ENCODE measurements at regions not wholly inside any gene's neighbourhood (a gene's known extent, or its start where the extent isn't known, plus 50 kb on each side); places are given as distances from the start of the nearest gene placed in this dataset.

DNA sequence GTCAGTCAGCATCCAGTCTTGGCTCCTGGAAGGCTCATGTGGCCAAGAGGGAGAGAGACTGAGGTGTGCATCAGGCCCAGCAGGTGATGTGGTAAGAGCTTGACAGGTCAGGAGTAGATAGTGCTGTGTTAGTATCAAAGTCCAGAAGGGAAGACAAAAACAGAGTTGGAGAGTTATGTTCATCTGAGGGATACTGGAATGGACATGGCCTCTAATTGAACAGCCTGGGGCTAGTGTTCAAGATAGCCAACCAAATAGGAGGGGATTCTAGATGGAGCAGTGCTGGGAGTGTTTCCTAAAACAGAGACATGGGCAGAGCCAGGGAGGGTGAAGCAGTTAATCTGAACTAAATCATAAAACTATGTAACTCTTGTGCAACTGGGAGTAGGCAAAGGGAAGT, 120.7 kb upstream of the MARK1 start:
- H3K27me3 ChIP-seq (ENCODE audit: control insufficient read depth in 2 of 2, insufficient read depth in 2 of 2, low read length in 2 of 2) = peaks cover 2 to 8% of the 10 kb centered on the region in 2 experiments; a peak in 2 of 5 replicates
- ATAC-seq = no peak

More for the DNA sequence above, 120.7 kb upstream of the MARK1 start:
- H3K9me1 ChIP-seq (ENCODE audit: control insufficient read depth, insufficient read depth, low read length) = no peaks in the 10 kb centered on the region
- no TSS peak for BruUV-seq (replicated peaks)
- CTCF ChIA-PET (ENCODE audit: low intra/inter-chr PET ratio) = no interaction called here
- H3K4me3 ChIP-seq = no peak overlapping the region
- peaks cover 0 to under 1% of the 10 kb centered on the region in 2 experiments; a peak in 1 of 5 replicates for H3K4me1 ChIP-seq (replicated peaks in 1 of 2; ENCODE audit: control insufficient read depth in 2 of 2, insufficient read depth in 2 of 2, low read length in 2 of 2)
- POLR2A ChIA-PET = interaction anchor here (0.8 kb wide), 1 partner anchor 13 kb away, joined by 3 read pairs; no protein-coding TSS in a partner anchor
- no peaks in the 10 kb centered on the region for H4K20me1 ChIP-seq (replicated peaks; ENCODE audit: control insufficient read depth, insufficient read depth, low read length)
- H3K36me3 ChIP-seq (ENCODE audit: control insufficient read depth, insufficient read depth, low read length) = no peaks in the 10 kb centered on the region
- H3K79me2 ChIP-seq (ENCODE audit: control insufficient read depth, insufficient read depth, low read length) = no peaks in the 10 kb centered on the region
- H2AFZ ChIP-seq (ENCODE audit: low read depth, low read length) = no peak overlapping the region
- H3K27ac ChIP-seq (ENCODE audit: extremely low read depth, low read depth, low read length) = no peak overlapping the region
- in situ Hi-C loops (cut with MboI) = no loop called here
- FAIRE-seq = no peak
- no peak overlapping the region for H3K4me2 ChIP-seq (ENCODE audit: insufficient read depth, low read length)
- H3K9ac ChIP-seq (ENCODE audit: insufficient read depth in 1 of 2, low read depth in 2 of 2, low read length in 2 of 2) = no peak overlapping the region
- intact Hi-C loops (cut with micrococcal nuclease) = no loop called here
- TF ChIP-seq THRAP3 (IDR thresholded peaks at IDR 0.05; ENCODE audit: borderline replicate concordance) (no peak), COPS2 (conservative IDR thresholded peaks at IDR 0.05) (no peak), RHOXF2B (CRISPR knock-in tag; conservative IDR thresholded peaks at IDR 0.05) (no peak), MBD2 (IDR thresholded peaks at IDR 0.05; ENCODE audit: borderline replicate concordance, low read depth) (no peak), GATAD2A (IDR thresholded peaks at IDR 0.05) (no peak), POLR2AphosphoS2 (IDR thresholded peaks at IDR 0.05; ENCODE audit: low read length) (no peak), HDAC3 (IDR thresholded peaks at IDR 0.05; ENCODE audit: borderline replicate concordance, partially characterized antibody) (no peak), MEF2D (tag; conservative IDR thresholded peaks at IDR 0.05; ENCODE audit: low read depth) (no peak), NRF1 (conservative IDR thresholded peaks at IDR 0.05 in 1 of 2, IDR thresholded peaks at IDR 0.05 in 1 of 2) (no peak), RAD51 (IDR thresholded peaks at IDR 0.05; ENCODE audit: borderline replicate concordance, low read depth) (no peak), PCBP2 (IDR thresholded peaks at IDR 0.05; ENCODE audit: low read depth, low read length, poor library complexity, severe bottlenecking) (no peak)
- TF ChIP-seq, protein P1, sequence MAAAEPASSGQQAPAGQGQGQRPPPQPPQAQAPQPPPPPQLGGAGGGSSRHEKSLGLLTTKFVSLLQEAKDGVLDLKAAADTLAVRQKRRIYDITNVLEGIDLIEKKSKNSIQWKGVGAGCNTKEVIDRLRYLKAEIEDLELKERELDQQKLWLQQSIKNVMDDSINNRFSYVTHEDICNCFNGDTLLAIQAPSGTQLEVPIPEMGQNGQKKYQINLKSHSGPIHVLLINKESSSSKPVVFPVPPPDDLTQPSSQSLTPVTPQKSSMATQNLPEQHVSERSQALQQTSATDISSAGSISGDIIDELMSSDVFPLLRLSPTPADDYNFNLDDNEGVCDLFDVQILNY (CRISPR knock-in tag; IDR thresholded peaks at IDR 0.05) = no peak
- TF ChIP-seq, protein P2, sequence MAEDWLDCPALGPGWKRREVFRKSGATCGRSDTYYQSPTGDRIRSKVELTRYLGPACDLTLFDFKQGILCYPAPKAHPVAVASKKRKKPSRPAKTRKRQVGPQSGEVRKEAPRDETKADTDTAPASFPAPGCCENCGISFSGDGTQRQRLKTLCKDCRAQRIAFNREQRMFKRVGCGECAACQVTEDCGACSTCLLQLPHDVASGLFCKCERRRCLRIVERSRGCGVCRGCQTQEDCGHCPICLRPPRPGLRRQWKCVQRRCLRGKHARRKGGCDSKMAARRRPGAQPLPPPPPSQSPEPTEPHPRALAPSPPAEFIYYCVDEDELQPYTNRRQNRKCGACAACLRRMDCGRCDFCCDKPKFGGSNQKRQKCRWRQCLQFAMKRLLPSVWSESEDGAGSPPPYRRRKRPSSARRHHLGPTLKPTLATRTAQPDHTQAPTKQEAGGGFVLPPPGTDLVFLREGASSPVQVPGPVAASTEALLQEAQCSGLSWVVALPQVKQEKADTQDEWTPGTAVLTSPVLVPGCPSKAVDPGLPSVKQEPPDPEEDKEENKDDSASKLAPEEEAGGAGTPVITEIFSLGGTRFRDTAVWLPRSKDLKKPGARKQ (CRISPR knock-in tag; IDR thresholded peaks at IDR 0.05) = no peak
- no peaks in the 10 kb centered on the region for H3K9me3 ChIP-seq (replicated peaks; ENCODE audit: control insufficient read depth, insufficient read depth, low read depth, low read length)
- DNase-seq (ENCODE audit: extremely low read depth in 1 of 4, low spot score in 3 of 4) = no peak

Measured in K562 (cell line).